Neural progenitor cell (in vitro differentiated cells): ENCODE measurements at regions not wholly inside any gene's neighbourhood (a gene's known extent, or its start where the extent isn't known, plus 50 kb on each side); places are given as distances from the start of the nearest gene placed in this dataset.

ENCODE experiments used
- EZH2 ChIP-seq: fragments of 200-600 bp; sonication (generic); IDR thresholded peaks from 2 replicates; pipeline ENCODE4 v1.6.1; 2017; ENCODE audit warnings: antibody characterized with exemption, mild to moderate bottlenecking, moderate library complexity
- EZH2phosphoT487 ChIP-seq: fragments of 200-600 bp; sonication (generic); IDR thresholded peaks from 2 replicates; pipeline ENCODE4 v1.6.1; 2017; ENCODE audit warnings: antibody characterized with exemption
- TF ChIP-seq, protein P1 (sequence below): fragments of 200-600 bp; sonication (generic); IDR thresholded peaks from 2 replicates; pipeline ENCODE4 v1.5.1; 2017; ENCODE audit warnings: antibody characterized with exemption, mild to moderate bottlenecking

- TF ChIP-seq, protein P1, sequence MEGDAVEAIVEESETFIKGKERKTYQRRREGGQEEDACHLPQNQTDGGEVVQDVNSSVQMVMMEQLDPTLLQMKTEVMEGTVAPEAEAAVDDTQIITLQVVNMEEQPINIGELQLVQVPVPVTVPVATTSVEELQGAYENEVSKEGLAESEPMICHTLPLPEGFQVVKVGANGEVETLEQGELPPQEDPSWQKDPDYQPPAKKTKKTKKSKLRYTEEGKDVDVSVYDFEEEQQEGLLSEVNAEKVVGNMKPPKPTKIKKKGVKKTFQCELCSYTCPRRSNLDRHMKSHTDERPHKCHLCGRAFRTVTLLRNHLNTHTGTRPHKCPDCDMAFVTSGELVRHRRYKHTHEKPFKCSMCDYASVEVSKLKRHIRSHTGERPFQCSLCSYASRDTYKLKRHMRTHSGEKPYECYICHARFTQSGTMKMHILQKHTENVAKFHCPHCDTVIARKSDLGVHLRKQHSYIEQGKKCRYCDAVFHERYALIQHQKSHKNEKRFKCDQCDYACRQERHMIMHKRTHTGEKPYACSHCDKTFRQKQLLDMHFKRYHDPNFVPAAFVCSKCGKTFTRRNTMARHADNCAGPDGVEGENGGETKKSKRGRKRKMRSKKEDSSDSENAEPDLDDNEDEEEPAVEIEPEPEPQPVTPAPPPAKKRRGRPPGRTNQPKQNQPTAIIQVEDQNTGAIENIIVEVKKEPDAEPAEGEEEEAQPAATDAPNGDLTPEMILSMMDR, result no peak
- no peak for TF ChIP-seq EZH2
- TF ChIP-seq EZH2phosphoT487, result no peak
Measured at GRCh38 chr15:62770111-62770660, 272.4 kb upstream of the TPM1 start.
